ENCODE measurements at regions not wholly inside any gene's neighbourhood (a gene's known extent, or its start where the extent isn't known, plus 50 kb on each side); places are given as distances from the start of the nearest gene placed in this dataset.

- no peak overlapping the region for H3K9ac ChIP-seq
- no peak overlapping the region for H3K4me3 ChIP-seq
- peaks cover 28% of the 10 kb centered on the region for H3K4me1 ChIP-seq
- H3K9me3 ChIP-seq, result peaks cover 7% of the 10 kb centered on the region; the same call in 1 of the 2 replicates
- TF ChIP-seq Cebpa-rat (IDR thresholded peaks at IDR 0.05), result no peak
- H3K36me3 ChIP-seq, result no peaks in the 10 kb centered on the region
- H3K27me3 ChIP-seq, result no peaks in the 10 kb centered on the region
- no peaks in the 10 kb centered on the region for H4K20me1 ChIP-seq
- H3K4me2 ChIP-seq, result no peak overlapping the region
- no peak overlapping the region for H3K27ac ChIP-seq
Measured at GRCh38 chr13:109870696-109871370, 84.5 kb upstream of the IRS2 start.

DNA sequence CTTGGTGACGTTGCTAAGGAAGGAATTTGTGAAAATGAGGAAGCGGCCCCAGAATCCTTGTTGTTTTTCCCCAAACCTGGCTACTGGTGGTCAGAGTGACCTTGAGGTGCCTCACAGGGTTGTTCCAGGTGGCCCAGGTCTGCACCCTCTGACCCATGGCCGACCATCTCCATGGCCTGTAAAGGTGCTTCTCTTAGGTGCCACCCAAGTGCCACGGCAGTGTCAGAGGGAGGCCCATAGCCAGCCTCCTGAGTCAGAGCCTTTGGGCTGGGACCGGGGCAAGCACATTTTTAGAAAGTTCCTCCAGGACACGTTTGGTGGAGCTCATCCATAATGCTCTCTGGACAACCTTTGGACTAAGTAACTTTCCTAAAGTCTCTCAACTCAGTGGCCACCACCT lies 83.9 kb upstream of the IRS2 start:
- Histone ChIP-seq H3K27me3 (no peaks in the 10 kb centered on the region), H4K20me1 (no peaks in the 10 kb centered on the region), H3K9ac (no peak overlapping the region), H3K4me3 (no peak overlapping the region), H3K9me3 (peaks cover 7% of the 10 kb centered on the region; the same call in 1 of the 2 replicates), H3K4me1 (peaks cover 23% of the 10 kb centered on the region), H3K4me2 (peak overlapping the region; percentile 62), H3K27ac (no peak overlapping the region), H3K36me3 (no peaks in the 10 kb centered on the region)
- no peak for TF ChIP-seq Cebpa-rat (IDR thresholded peaks at IDR 0.05)

DNA sequence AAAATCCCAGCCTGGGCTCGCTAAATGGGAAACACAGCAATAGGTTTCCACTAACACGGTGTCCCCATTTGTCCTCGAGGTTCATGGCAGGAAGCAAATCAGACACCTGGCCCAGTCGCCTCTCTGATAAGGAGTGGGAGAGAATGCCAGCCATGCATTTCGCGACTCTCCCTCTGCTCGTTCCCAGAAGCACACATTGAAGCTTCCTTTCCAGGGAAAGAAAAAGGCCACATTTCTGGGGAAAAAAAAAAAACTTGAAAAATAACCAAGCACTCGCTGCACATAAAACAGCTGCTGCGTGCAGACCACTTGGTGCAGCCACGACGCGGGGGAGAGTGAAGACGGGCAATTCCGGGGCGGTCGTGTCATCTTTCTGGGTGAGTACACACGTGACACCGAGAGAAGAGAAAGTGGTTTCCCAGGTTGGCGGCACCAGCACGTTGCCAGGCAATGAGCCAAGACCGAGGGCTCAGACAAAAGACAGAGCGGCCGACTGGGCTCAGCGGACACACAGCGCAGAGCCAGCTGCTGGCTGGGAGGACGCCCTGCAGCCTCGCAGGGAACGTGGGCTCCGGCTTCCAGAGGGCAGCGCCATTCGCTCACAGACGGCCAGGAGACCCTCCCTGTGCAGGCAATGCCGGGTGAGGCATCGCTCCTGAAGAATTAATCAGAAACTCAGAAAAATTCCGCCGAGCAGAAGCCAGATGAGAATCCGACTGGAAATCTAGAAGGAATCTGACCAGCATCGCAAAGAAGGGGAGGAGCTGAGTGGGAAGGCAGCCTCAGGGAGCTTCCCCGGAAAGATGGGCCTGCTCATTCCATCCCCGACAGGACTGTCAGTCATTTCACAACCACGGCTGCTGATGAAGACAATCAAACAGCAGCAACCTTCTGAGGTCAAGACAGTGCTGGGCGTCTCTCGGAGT lies 83.2 kb upstream of the IRS2 start:
- Histone ChIP-seq H3K27me3 (no peaks in the 10 kb centered on the region), H3K9ac (no peak overlapping the region), H3K36me3 (no peaks in the 10 kb centered on the region), H3K9me3 (peaks cover 7% of the 10 kb centered on the region; the same call in 1 of the 2 replicates), H3K27ac (no peak overlapping the region), H4K20me1 (no peaks in the 10 kb centered on the region), H3K4me2 (peak overlapping the region; percentile 62), H3K4me1 (peaks cover 16% of the 10 kb centered on the region), H3K4me3 (no peak overlapping the region)
- no peak for TF ChIP-seq Cebpa-rat (IDR thresholded peaks at IDR 0.05)

DNA sequence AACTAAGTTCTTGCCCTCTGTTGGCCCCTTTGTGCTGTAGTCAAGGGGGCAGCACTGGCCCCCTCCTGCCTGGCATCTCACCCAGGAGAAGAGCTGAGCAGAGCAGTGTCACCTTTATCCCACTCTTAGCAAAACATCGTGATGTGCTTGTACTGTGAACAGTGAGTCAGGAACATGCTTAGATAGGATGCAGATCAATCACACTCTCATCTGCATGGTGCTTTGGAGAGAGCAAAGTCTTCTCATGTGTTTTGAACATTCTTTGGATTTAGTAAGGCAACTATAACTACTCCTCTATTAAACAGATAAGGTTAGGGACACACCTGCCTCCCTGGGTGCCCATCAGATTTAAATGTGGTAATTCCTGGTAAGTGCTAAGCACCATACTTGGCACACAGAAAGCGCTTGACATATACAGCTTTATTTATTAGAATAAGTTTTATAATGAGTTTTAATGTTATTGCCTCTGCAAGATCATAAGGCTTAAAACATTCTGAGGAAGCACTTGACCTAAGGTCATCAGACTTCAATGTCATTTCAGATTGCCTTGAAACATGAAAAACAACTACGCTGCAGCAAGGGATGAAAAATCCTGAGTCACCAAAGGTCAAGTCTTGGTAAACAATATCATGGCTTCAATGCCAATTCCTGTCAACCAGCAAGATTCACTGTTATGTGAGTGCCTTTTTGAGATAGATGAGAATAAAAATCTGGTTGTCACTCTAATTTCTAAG lies 82.4 kb upstream of the IRS2 start:
- Histone ChIP-seq H3K9ac (no peak overlapping the region), H3K36me3 (no peaks in the 10 kb centered on the region), H3K4me3 (no peak overlapping the region), H4K20me1 (no peaks in the 10 kb centered on the region), H3K27ac (no peak overlapping the region), H3K4me2 (peak overlapping the region; percentile 62; the same call in 1 of the 2 replicates), H3K4me1 (peaks cover 14% of the 10 kb centered on the region), H3K27me3 (no peaks in the 10 kb centered on the region), H3K9me3 (peaks cover 7% of the 10 kb centered on the region; the same call in 1 of the 2 replicates)
- no peak for TF ChIP-seq Cebpa-rat (IDR thresholded peaks at IDR 0.05)

DNA sequence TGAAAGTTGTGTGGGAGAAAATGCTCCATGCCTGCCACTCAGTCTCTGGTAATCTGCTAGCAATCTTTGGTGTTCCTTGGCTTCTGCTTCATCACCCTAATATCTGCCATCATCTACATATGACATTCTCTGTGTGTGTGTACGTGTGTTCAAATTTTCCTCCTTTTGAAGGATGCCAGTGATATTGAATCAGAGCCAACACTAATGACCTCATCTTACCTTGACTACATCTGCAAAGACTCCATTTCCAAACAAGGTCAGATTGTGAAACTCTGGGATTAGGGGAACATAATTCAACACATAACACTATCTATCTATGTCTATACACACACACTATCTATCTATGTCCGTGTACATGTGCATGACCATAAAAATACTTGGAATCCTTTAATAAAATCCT lies 81.4 kb upstream of the IRS2 start:
- H3K27me3 ChIP-seq, result no peaks in the 10 kb centered on the region
- H3K9me3 ChIP-seq, result peaks cover 7% of the 10 kb centered on the region; the same call in 1 of the 2 replicates
- H3K4me1 ChIP-seq, result peaks cover 14% of the 10 kb centered on the region
- no peaks in the 10 kb centered on the region for H3K36me3 ChIP-seq
- H3K9ac ChIP-seq, result no peak overlapping the region
- TF ChIP-seq Cebpa-rat (IDR thresholded peaks at IDR 0.05), result no peak
- H3K27ac ChIP-seq, result no peak overlapping the region
- no peaks in the 10 kb centered on the region for H4K20me1 ChIP-seq
- H3K4me3 ChIP-seq, result no peak overlapping the region
- H3K4me2 ChIP-seq, result no peak overlapping the region

- H3K9me3 ChIP-seq, result no peaks in the 10 kb centered on the region
- no peak overlapping the region for H3K4me2 ChIP-seq
- H3K36me3 ChIP-seq, result no peaks in the 10 kb centered on the region
- no peak overlapping the region for H3K4me3 ChIP-seq
- no peaks in the 10 kb centered on the region for H3K27me3 ChIP-seq
- TF ChIP-seq Cebpa-rat (IDR thresholded peaks at IDR 0.05), result no peak
- no peak overlapping the region for H3K9ac ChIP-seq
- H3K27ac ChIP-seq, result no peak overlapping the region
- no peaks in the 10 kb centered on the region for H4K20me1 ChIP-seq
- no peaks in the 10 kb centered on the region for H3K4me1 ChIP-seq
Measured at GRCh38 chr13:109862627-109863026, 76.2 kb upstream of the IRS2 start.

- no peak for TF ChIP-seq Cebpa-rat (IDR thresholded peaks at IDR 0.05)
- no peaks in the 10 kb centered on the region for H4K20me1 ChIP-seq
- H3K4me2 ChIP-seq, result no peak overlapping the region
- H3K4me3 ChIP-seq, result no peak overlapping the region
- no peaks in the 10 kb centered on the region for H3K9me3 ChIP-seq
- no peak overlapping the region for H3K27ac ChIP-seq
- H3K9ac ChIP-seq, result no peak overlapping the region
- no peaks in the 10 kb centered on the region for H3K36me3 ChIP-seq
- H3K27me3 ChIP-seq, result no peaks in the 10 kb centered on the region
- no peaks in the 10 kb centered on the region for H3K4me1 ChIP-seq
Measured at GRCh38 chr13:109859898-109860297, 73.5 kb upstream of the IRS2 start.

DNA sequence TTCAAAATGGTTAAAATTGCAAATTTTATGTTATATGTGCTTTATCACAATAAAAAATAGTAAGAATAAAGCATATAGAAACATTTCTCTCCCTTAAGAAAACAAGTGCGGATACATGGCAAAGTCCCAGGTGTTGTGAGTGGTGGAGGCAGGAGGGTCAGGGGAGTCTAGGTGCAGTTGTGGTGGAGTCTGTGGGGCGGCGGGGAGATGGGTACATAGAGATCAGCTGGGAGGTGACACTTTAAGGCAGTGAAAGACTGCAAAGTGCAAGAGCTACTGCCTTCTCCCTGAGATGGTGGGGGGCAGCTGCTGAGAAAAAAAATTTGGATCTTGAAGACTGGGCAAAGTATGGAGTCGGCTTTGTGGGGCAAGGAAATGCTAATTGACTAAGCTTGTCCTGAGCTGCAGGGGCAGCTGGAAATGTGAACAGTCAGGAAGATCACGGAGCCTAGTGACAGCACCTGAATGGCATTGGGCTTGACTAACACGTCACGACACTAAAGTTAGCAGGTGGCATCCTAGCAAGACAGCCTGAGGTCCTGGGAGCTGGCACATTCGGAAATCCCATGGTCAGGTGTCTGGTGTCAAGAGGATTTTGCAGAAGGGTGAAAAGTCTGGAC lies 72.9 kb upstream of the IRS2 start:
- Histone ChIP-seq H3K4me3 (no peak overlapping the region), H3K27ac (no peak overlapping the region), H4K20me1 (no peaks in the 10 kb centered on the region), H3K4me1 (no peaks in the 10 kb centered on the region), H3K27me3 (no peaks in the 10 kb centered on the region), H3K36me3 (no peaks in the 10 kb centered on the region), H3K9ac (no peak overlapping the region), H3K4me2 (no peak overlapping the region), H3K9me3 (no peaks in the 10 kb centered on the region)
- no peak for TF ChIP-seq Cebpa-rat (IDR thresholded peaks at IDR 0.05)

GRCh38 chr13:109858319-109858718 lies 71.9 kb upstream of the IRS2 start:
- no peak for TF ChIP-seq Cebpa-rat (IDR thresholded peaks at IDR 0.05)
- no peak overlapping the region for H3K9ac ChIP-seq
- no peaks in the 10 kb centered on the region for H3K4me1 ChIP-seq
- H3K27me3 ChIP-seq, result no peaks in the 10 kb centered on the region
- H3K36me3 ChIP-seq, result no peaks in the 10 kb centered on the region
- H3K27ac ChIP-seq, result no peak overlapping the region
- H3K4me2 ChIP-seq, result no peak overlapping the region
- H3K4me3 ChIP-seq, result no peak overlapping the region
- no peaks in the 10 kb centered on the region for H3K9me3 ChIP-seq
- H4K20me1 ChIP-seq, result no peaks in the 10 kb centered on the region

Data from BLaER1 (cell line).